ENCODE measurements at regions not wholly inside any gene's neighbourhood (a gene's known extent, or its start where the extent isn't known, plus 50 kb on each side); places are given as distances from the start of the nearest gene placed in this dataset.

GRCh38 chr10:3363311-3364045 lies 190.9 kb upstream of the PITRM1 start:
- H3K4me1 Mint-ChIP-seq = peaks cover 0 to 2% (median 0%) of the 10 kb centered on the region in 3 donors
- peaks cover 0 to 5% (median 0%) of the 10 kb centered on the region in 3 donors for H3K27me3 Mint-ChIP-seq
- H3K36me3 Mint-ChIP-seq = peaks cover 0 to 16% of the 10 kb centered on the region in 2 donors
- ATAC-seq (ENCODE audit: low read depth in 2 of 2) = no peak
- H3K9me3 Mint-ChIP-seq = peaks cover 9 to 48% (median 23%) of the 10 kb centered on the region in 7 donors
- H3K4me3 Mint-ChIP-seq = no peak overlapping the region
- no peak for DNase-seq
- no peak overlapping the region for H3K27ac Mint-ChIP-seq

- peaks cover 0 to 26% of the 10 kb centered on the region in 2 donors for H3K36me3 Mint-ChIP-seq
- H3K27ac Mint-ChIP-seq = no peak overlapping the region
- H3K9me3 Mint-ChIP-seq = peaks cover 12 to 58% (median 27%) of the 10 kb centered on the region in 7 donors
- H3K4me3 Mint-ChIP-seq = no peak overlapping the region
- ATAC-seq (ENCODE audit: low read depth in 2 of 2) = no peak
- DNase-seq = no peak
- H3K4me1 Mint-ChIP-seq = peaks cover 6 to 11% (median 8%) of the 10 kb centered on the region in 3 donors
- H3K27me3 Mint-ChIP-seq = no peaks in the 10 kb centered on the region
Observed at GRCh38 chr10:3362394-3362793, 189.8 kb upstream of the PITRM1 start.

GRCh38 chr10:3361640-3362039 lies 189.1 kb upstream of the PITRM1 start:
- H3K27me3 Mint-ChIP-seq = no peaks in the 10 kb centered on the region
- H3K36me3 Mint-ChIP-seq = peaks cover 0 to 27% of the 10 kb centered on the region in 2 donors
- DNase-seq (no peak), ATAC-seq (ENCODE audit: low read depth in 2 of 2) (no peak)
- no peak overlapping the region for H3K27ac Mint-ChIP-seq
- peaks cover 8 to 12% (median 9%) of the 10 kb centered on the region in 3 donors for H3K4me1 Mint-ChIP-seq
- H3K4me3 Mint-ChIP-seq = no peak overlapping the region
- H3K9me3 Mint-ChIP-seq = peaks cover 12 to 58% (median 28%) of the 10 kb centered on the region in 7 donors

GRCh38 chr10:3357737-3358136 lies 185.2 kb upstream of the PITRM1 start:
- peak; percentile 1 for DNase-seq
- ATAC-seq (ENCODE audit: low read depth in 2 of 2) = peak; percentile 37 to 64
- H3K4me1 Mint-ChIP-seq = peaks cover 14 to 17% (median 16%) of the 10 kb centered on the region in 3 donors
- H3K27ac Mint-ChIP-seq = no peak overlapping the region
- peaks cover 0 to 27% of the 10 kb centered on the region in 2 donors for H3K36me3 Mint-ChIP-seq
- H3K4me3 Mint-ChIP-seq = no peak overlapping the region
- peaks cover 0 to 8% (median 0%) of the 10 kb centered on the region in 3 donors for H3K27me3 Mint-ChIP-seq
- peaks cover 20 to 59% (median 28%) of the 10 kb centered on the region in 7 donors for H3K9me3 Mint-ChIP-seq

- H3K27ac Mint-ChIP-seq = peak overlapping the region in 1 of 6 donors; percentile 5
- no peak overlapping the region for H3K4me3 Mint-ChIP-seq
- H3K9me3 Mint-ChIP-seq = peaks cover 8 to 36% (median 13%) of the 10 kb centered on the region in 7 donors
- H3K27me3 Mint-ChIP-seq = peaks cover 5 to 16% (median 7%) of the 10 kb centered on the region in 3 donors
- H3K4me1 Mint-ChIP-seq = peaks cover 18 to 22% (median 21%) of the 10 kb centered on the region in 3 donors
- H3K36me3 Mint-ChIP-seq = peaks cover 0 to 16% of the 10 kb centered on the region in 2 donors
- DNase-seq (no peak), ATAC-seq (ENCODE audit: low read depth in 2 of 2) (no peak)
Observed at GRCh38 chr10:3355536-3355935, 183.0 kb upstream of the PITRM1 start.

GRCh38 chr10:3354174-3354900 lies 181.8 kb upstream of the PITRM1 start:
- H3K27me3 Mint-ChIP-seq = peaks cover 9 to 27% (median 18%) of the 10 kb centered on the region in 3 donors
- peaks cover 4 to 25% (median 13%) of the 10 kb centered on the region in 7 donors for H3K9me3 Mint-ChIP-seq
- no peak for ATAC-seq (ENCODE audit: low read depth in 2 of 2)
- DNase-seq = no peak
- H3K4me1 Mint-ChIP-seq = peaks cover 18 to 22% (median 21%) of the 10 kb centered on the region in 3 donors
- no peak overlapping the region for H3K4me3 Mint-ChIP-seq
- H3K27ac Mint-ChIP-seq = peak overlapping the region in 2 of 6 donors; percentile 28 to 84
- H3K36me3 Mint-ChIP-seq = peaks cover 0 to 15% of the 10 kb centered on the region in 2 donors

GRCh38 chr10:3353235-3353634 lies 180.7 kb upstream of the PITRM1 start:
- H3K27ac Mint-ChIP-seq = no peak overlapping the region
- H3K4me3 Mint-ChIP-seq = no peak overlapping the region
- H3K27me3 Mint-ChIP-seq = peaks cover 12 to 31% (median 18%) of the 10 kb centered on the region in 3 donors

GRCh38 chr10:3350617-3351258 lies 178.2 kb upstream of the PITRM1 start:
- ATAC-seq (ENCODE audit: low read depth in 2 of 2) (no peak), DNase-seq (no peak)
- Mint-ChIP-seq H3K36me3 (no peaks in the 10 kb centered on the region), H3K4me1 (peaks cover 9 to 13% (median 10%) of the 10 kb centered on the region in 3 donors), H3K27me3 (peaks cover 22 to 38% (median 22%) of the 10 kb centered on the region in 3 donors), H3K27ac (no peak overlapping the region), H3K4me3 (peak overlapping the region in 1 of 8 donors; percentile 5), H3K9me3 (peaks cover 0 to 9% (median 5%) of the 10 kb centered on the region in 7 donors)

More at GRCh38 chr10:3353235-3353634, 180.7 kb upstream of the PITRM1 start:
- ATAC-seq (ENCODE audit: low read depth in 2 of 2) (no peak), DNase-seq (no peak)
- H3K4me1 Mint-ChIP-seq = peaks cover 16 to 22% (median 16%) of the 10 kb centered on the region in 3 donors
- peaks cover 0 to 9% of the 10 kb centered on the region in 2 donors for H3K36me3 Mint-ChIP-seq
- H3K9me3 Mint-ChIP-seq = peaks cover 0 to 14% (median 8%) of the 10 kb centered on the region in 7 donors

- Mint-ChIP-seq H3K9me3 (peaks cover 0 to 7% (median 5%) of the 10 kb centered on the region in 7 donors), H3K27ac (no peak overlapping the region), H3K4me3 (no peak overlapping the region), H3K27me3 (peaks cover 25 to 40% (median 28%) of the 10 kb centered on the region in 3 donors), H3K36me3 (no peaks in the 10 kb centered on the region), H3K4me1 (peaks cover 9 to 13% (median 10%) of the 10 kb centered on the region in 3 donors)
- DNase-seq = no peak
- ATAC-seq (ENCODE audit: low read depth in 2 of 2) = no peak
Observed at GRCh38 chr10:3350205-3350604, 177.6 kb upstream of the PITRM1 start.

GRCh38 chr10:3348564-3348963 lies 176.0 kb upstream of the PITRM1 start:
- Mint-ChIP-seq H3K27me3 (peaks cover 30 to 42% (median 35%) of the 10 kb centered on the region in 3 donors), H3K9me3 (peaks cover 0 to 5% (median 0%) of the 10 kb centered on the region in 7 donors), H3K4me1 (peaks cover 4 to 6% (median 5%) of the 10 kb centered on the region in 3 donors), H3K36me3 (no peaks in the 10 kb centered on the region), H3K27ac (no peak overlapping the region), H3K4me3 (no peak overlapping the region)
- no peak for ATAC-seq (ENCODE audit: low read depth in 2 of 2)
- DNase-seq = no peak

- Mint-ChIP-seq H3K27me3 (peaks cover 30 to 42% (median 35%) of the 10 kb centered on the region in 3 donors), H3K36me3 (no peaks in the 10 kb centered on the region), H3K4me1 (peaks cover 4 to 5% (median 4%) of the 10 kb centered on the region in 3 donors), H3K4me3 (no peak overlapping the region), H3K27ac (no peak overlapping the region), H3K9me3 (peaks cover 0 to 5% (median 0%) of the 10 kb centered on the region in 7 donors)
- DNase-seq (no peak), ATAC-seq (ENCODE audit: low read depth in 2 of 2) (no peak)
Observed at GRCh38 chr10:3347413-3348182, 175.0 kb upstream of the PITRM1 start.

- H3K9me3 Mint-ChIP-seq = peaks cover 0 to 5% (median 0%) of the 10 kb centered on the region in 7 donors
- H3K27ac Mint-ChIP-seq = no peak overlapping the region
- H3K4me3 Mint-ChIP-seq = no peak overlapping the region
- no peak for DNase-seq
- no peak for ATAC-seq (ENCODE audit: low read depth in 2 of 2)
- H3K4me1 Mint-ChIP-seq = peaks cover 4 to 5% (median 4%) of the 10 kb centered on the region in 3 donors
- peaks cover 30 to 46% (median 37%) of the 10 kb centered on the region in 3 donors for H3K27me3 Mint-ChIP-seq
- H3K36me3 Mint-ChIP-seq = no peaks in the 10 kb centered on the region
Observed at GRCh38 chr10:3346851-3347250, 174.3 kb upstream of the PITRM1 start.
